HG03108 (cell line): ENCODE measurements at regions not wholly inside any gene's neighbourhood (a gene's known extent, or its start where the extent isn't known, plus 50 kb on each side); places are given as distances from the start of the nearest gene placed in this dataset.
A peak's percentile ranks its signal among the peaks of the same experiment; 100 is the strongest.
"Not testable (repeated sequence)": the region's sequence is repeated elsewhere in the genome, so short reads cannot be mapped to it uniquely, and the experiment has no call there.

Experiments
- ATAC-seq: cut with Tn5 transposase; IDR thresholded peaks from one replicate; pipeline ENCODE4 v1.9.1; 2021; ENCODE audit warnings: moderate library complexity; ENCODE audit not compliant: unreplicated experiment

GRCh38 chr7:149714081-149714909, 59.1 kb downstream of the ZNF467 start:
- ATAC-seq: peak; percentile 96

- no peak for ATAC-seq
These were observed 59.7 kb downstream of the ZNF467 start for GRCh38 chr7:149713731-149714068.

GRCh38 chr7:149713061-149713730, 60.2 kb downstream of the ZNF467 start:
- no peak for ATAC-seq

- no peak for ATAC-seq
These were observed 65.4 kb downstream of the ZNF467 start for GRCh38 chr7:149708026-149708425.

- ATAC-seq: no peak
These were observed 65.9 kb downstream of the ZNF467 start for GRCh38 chr7:149707448-149707886.

- no peak for ATAC-seq
These were observed 67.0 kb downstream of the ZNF467 start for GRCh38 chr7:149706398-149706797.

- ATAC-seq: no peak
These were observed 68.9 kb downstream of the ZNF467 start for GRCh38 chr7:149704507-149704906.

GRCh38 chr7:149703044-149703650, 70.2 kb downstream of the ZNF467 start:
- ATAC-seq: no peak

GRCh38 chr7:149701495-149702240, 71.7 kb downstream of the ZNF467 start:
- ATAC-seq: no peak

GRCh38 chr7:149697767-149698166, 75.6 kb downstream of the ZNF467 start:
- not testable (repeated sequence) for ATAC-seq

- ATAC-seq: no peak
These were observed 77.1 kb downstream of the ZNF467 start for GRCh38 chr7:149696280-149696679.

GRCh38 chr7:149692557-149692982, 80.8 kb downstream of the ZNF467 start:
- ATAC-seq: no peak

GRCh38 chr7:149692056-149692455, 81.3 kb downstream of the ZNF467 start:
- ATAC-seq: no peak

GRCh38 chr7:149690688-149691446, 82.5 kb downstream of the ZNF467 start:
- no peak for ATAC-seq

GRCh38 chr7:149689291-149689721, 84.1 kb downstream of the ZNF467 start:
- no peak for ATAC-seq

GRCh38 chr7:149688836-149689235, 84.6 kb downstream of the ZNF467 start:
- no peak for ATAC-seq

- not testable (repeated sequence) for ATAC-seq
These were observed 85.6 kb downstream of the ZNF467 start for GRCh38 chr7:149687820-149688219.

GRCh38 chr7:149686449-149686848, 86.9 kb downstream of the ZNF467 start:
- no peak for ATAC-seq

GRCh38 chr7:149686011-149686410, 87.4 kb downstream of the ZNF467 start:
- no peak for ATAC-seq

GRCh38 chr7:149685455-149685854, 87.9 kb downstream of the ZNF467 start:
- no peak for ATAC-seq
